MM.1S (cell line): ENCODE measurements at regions not wholly inside any gene's neighbourhood (a gene's known extent, or its start where the extent isn't known, plus 50 kb on each side); places are given as distances from the start of the nearest gene placed in this dataset.

Source experiments
- DNase-seq: peaks from one replicate; pipeline ENCODE4 v3.0.0-alpha.2; 2015
- H2AFZ ChIP-seq: fragments of 300-600 bp; sonication (generic); 2 replicates; pipeline ENCODE4 v1.6.0; 2016; ENCODE audit warnings: antibody characterized with exemption, low read length
- H3F3A ChIP-seq: fragments of 300-600 bp; sonication (generic); 2 replicates; pipeline ENCODE4 v1.6.1; 2016; ENCODE audit warnings: mild to moderate bottlenecking, antibody characterized with exemption, low read length, moderate library complexity, mixed read lengths; ENCODE audit not compliant: insufficient read depth
- H3K27ac ChIP-seq: fragments of 300-600 bp; sonication (generic); 2 replicates; pipeline ENCODE4 v1.5.1; 2016; ENCODE audit warnings: mild to moderate bottlenecking, low read length
- H3K27me3 ChIP-seq: fragments of 300-600 bp; sonication (generic); replicated peaks from 2 replicates; pipeline ENCODE4 v1.6.0; 2016; ENCODE audit warnings: low read length; ENCODE audit not compliant: insufficient read depth
- H3K36me3 ChIP-seq: fragments of 300-600 bp; sonication (generic); replicated peaks from 2 replicates; pipeline ENCODE4 v1.6.1; 2016; ENCODE audit warnings: mild to moderate bottlenecking, low read length, mixed read lengths; ENCODE audit not compliant: insufficient read depth
- H3K4me1 ChIP-seq: fragments of 300-600 bp; sonication (generic); 2 replicates; pipeline ENCODE4 v1.6.1; 2016; ENCODE audit warnings: low read length, mixed read lengths
- H3K4me2 ChIP-seq: fragments of 300-600 bp; sonication (generic); 2 replicates; pipeline ENCODE4 v1.6.0; 2016; ENCODE audit warnings: low read depth, low read length
- H3K4me3 ChIP-seq: fragments of 300-600 bp; sonication (generic); 2 replicates; pipeline ENCODE4 v1.5.1; 2016; ENCODE audit warnings: low read length, mixed read lengths
- H3K79me2 ChIP-seq: fragments of 300-600 bp; sonication (generic); 2 replicates; pipeline ENCODE4 v1.6.1; 2016; ENCODE audit warnings: mixed run types, low read length, mixed read lengths
- H3K9ac ChIP-seq: fragments of 300-600 bp; sonication (generic); 2 replicates; pipeline ENCODE4 v1.6.1; 2016; ENCODE audit warnings: low read length, mixed read lengths
- H3K9me2 ChIP-seq: fragments of 300-600 bp; sonication (generic); replicated peaks from 2 replicates; pipeline ENCODE4 v1.6.1; 2016; ENCODE audit warnings: mild to moderate bottlenecking, low read length, mixed read lengths; ENCODE audit not compliant: insufficient read depth
- H3K9me3 ChIP-seq: fragments of 300-600 bp; sonication (generic); replicated peaks from 2 replicates; pipeline ENCODE4 v1.6.1; 2016; ENCODE audit warnings: mild to moderate bottlenecking, low read length, mixed read lengths; ENCODE audit not compliant: insufficient read depth
- H4K20me1 ChIP-seq: fragments of 300-600 bp; sonication (generic); 2 replicates; pipeline ENCODE4 v1.6.1; 2016; ENCODE audit warnings: mild to moderate bottlenecking, low read length, moderate library complexity, mixed read lengths; ENCODE audit not compliant: insufficient read depth
- CTCF ChIP-seq: fragments of 300-600 bp; sonication (generic); IDR thresholded peaks from 2 replicates; pipeline ENCODE4 v1.5.1; 2016; ENCODE audit warnings: antibody characterized with exemption, low read length, mixed read lengths
- EZH2 ChIP-seq: fragments of 300-600 bp; sonication (generic); optimal IDR thresholded peaks from 2 replicates; pipeline ENCODE3; 2017; ENCODE audit warnings: low read depth, mild to moderate bottlenecking, antibody characterized with exemption, low read length, mixed read lengths
- EZH2phosphoT487 ChIP-seq: fragments of 300-600 bp; sonication (generic); IDR thresholded peaks from 2 replicates; pipeline ENCODE4 v1.6.1; 2018; ENCODE audit warnings: antibody characterized with exemption, low read length

GRCh38 chr14:104360501-104360900 is 219.1 kb upstream of the C14orf180 start:
- Histone ChIP-seq H3K27me3 (peaks cover 17% of the 10 kb centered on the region), H3K79me2 (no peaks in the 10 kb centered on the region), H3F3A (no peaks in the 10 kb centered on the region), H3K9me2 (no peaks in the 10 kb centered on the region), H2AFZ (no peak overlapping the region), H3K9ac (no peak overlapping the region), H3K9me3 (no peaks in the 10 kb centered on the region), H4K20me1 (no peaks in the 10 kb centered on the region), H3K4me3 (no peak overlapping the region), H3K4me2 (no peak overlapping the region), H3K36me3 (no peaks in the 10 kb centered on the region), H3K27ac (no peak overlapping the region), H3K4me1 (no peaks in the 10 kb centered on the region)
- DNase-seq = no peak
- TF ChIP-seq EZH2phosphoT487 (no peak), CTCF (no peak), EZH2 (no peak)

GRCh38 chr14:104361101-104361591 is 218.4 kb upstream of the C14orf180 start:
- no peaks in the 10 kb centered on the region for H3K36me3 ChIP-seq
- H3K27me3 ChIP-seq = peaks cover 20% of the 10 kb centered on the region
- H3K27ac ChIP-seq = no peak overlapping the region
- H3K9me3 ChIP-seq = no peaks in the 10 kb centered on the region
- no peak overlapping the region for H3K4me3 ChIP-seq
- no peak for DNase-seq
- H2AFZ ChIP-seq = no peak overlapping the region
- no peak overlapping the region for H3K9ac ChIP-seq
- H3K4me2 ChIP-seq = no peak overlapping the region
- no peaks in the 10 kb centered on the region for H3K9me2 ChIP-seq
- H3F3A ChIP-seq = no peaks in the 10 kb centered on the region
- no peaks in the 10 kb centered on the region for H4K20me1 ChIP-seq
- TF ChIP-seq EZH2 = no peak
- TF ChIP-seq EZH2phosphoT487 = no peak
- no peak for TF ChIP-seq CTCF
- no peaks in the 10 kb centered on the region for H3K79me2 ChIP-seq
- no peaks in the 10 kb centered on the region for H3K4me1 ChIP-seq

GRCh38 chr14:104361921-104362681 is 217.5 kb upstream of the C14orf180 start:
- H3K4me3 ChIP-seq = no peak overlapping the region
- no peak overlapping the region for H3K9ac ChIP-seq
- no peaks in the 10 kb centered on the region for H4K20me1 ChIP-seq
- no peaks in the 10 kb centered on the region for H3K9me2 ChIP-seq
- no peaks in the 10 kb centered on the region for H3F3A ChIP-seq
- no peak for TF ChIP-seq EZH2
- TF ChIP-seq CTCF = no peak
- no peak for TF ChIP-seq EZH2phosphoT487
- H3K27me3 ChIP-seq = peaks cover 26% of the 10 kb centered on the region
- H3K4me1 ChIP-seq = no peaks in the 10 kb centered on the region
- H3K4me2 ChIP-seq = no peak overlapping the region
- no peaks in the 10 kb centered on the region for H3K79me2 ChIP-seq
- no peaks in the 10 kb centered on the region for H3K9me3 ChIP-seq
- no peak overlapping the region for H3K27ac ChIP-seq
- H2AFZ ChIP-seq = no peak overlapping the region
- no peaks in the 10 kb centered on the region for H3K36me3 ChIP-seq
- no peak for DNase-seq
